ENCODE measurements at regions not wholly inside any gene's neighbourhood (a gene's known extent, or its start where the extent isn't known, plus 50 kb on each side); places are given as distances from the start of the nearest gene placed in this dataset.

GRCh38 chr1:58244872-58245271 lies 301.7 kb downstream of the OMA1 start:
- TF ChIP-seq CTCF (IDR thresholded peaks at IDR 0.05; ENCODE audit: low read depth, low read length), result no peak
- Histone ChIP-seq H3K27me3 (ENCODE audit: insufficient read depth, low read depth, severe bottlenecking) (no peaks in the 10 kb centered on the region), H3K4me3 (ENCODE audit: low read depth, low read length) (no peak overlapping the region), H3K27ac (no peak overlapping the region), H3K9me3 (ENCODE audit: severe bottlenecking) (no peaks in the 10 kb centered on the region), H3K36me3 (no peaks in the 10 kb centered on the region)
- DNase-seq, result no peak

GRCh38 chr1:58238846-58239245 lies 307.7 kb downstream of the OMA1 start:
- H3K27ac ChIP-seq, result no peak overlapping the region
- no peaks in the 10 kb centered on the region for H3K27me3 ChIP-seq (ENCODE audit: insufficient read depth, low read depth, severe bottlenecking)
- H3K9me3 ChIP-seq (ENCODE audit: severe bottlenecking), result no peaks in the 10 kb centered on the region
- no peaks in the 10 kb centered on the region for H3K36me3 ChIP-seq
- DNase-seq, result peak; percentile 53
- TF ChIP-seq CTCF (IDR thresholded peaks at IDR 0.05; ENCODE audit: low read depth, low read length), result no peak
- H3K4me3 ChIP-seq (ENCODE audit: low read depth, low read length), result no peak overlapping the region

- no peak for DNase-seq
- H3K27ac ChIP-seq, result no peak overlapping the region
- TF ChIP-seq CTCF (IDR thresholded peaks at IDR 0.05; ENCODE audit: low read depth, low read length), result no peak
- H3K9me3 ChIP-seq (ENCODE audit: severe bottlenecking), result no peaks in the 10 kb centered on the region
- no peaks in the 10 kb centered on the region for H3K36me3 ChIP-seq
- no peaks in the 10 kb centered on the region for H3K27me3 ChIP-seq (ENCODE audit: insufficient read depth, low read depth, severe bottlenecking)
- H3K4me3 ChIP-seq (ENCODE audit: low read depth, low read length), result no peak overlapping the region
Measured at GRCh38 chr1:58233729-58234128, 312.8 kb downstream of the OMA1 start.

GRCh38 chr1:58231204-58231603 lies 315.3 kb downstream of the OMA1 start:
- Histone ChIP-seq H3K27ac (no peak overlapping the region), H3K27me3 (ENCODE audit: insufficient read depth, low read depth, severe bottlenecking) (no peaks in the 10 kb centered on the region), H3K9me3 (ENCODE audit: severe bottlenecking) (no peaks in the 10 kb centered on the region), H3K36me3 (no peaks in the 10 kb centered on the region), H3K4me3 (ENCODE audit: low read depth, low read length) (no peak overlapping the region)
- TF ChIP-seq CTCF (IDR thresholded peaks at IDR 0.05; ENCODE audit: low read depth, low read length), result no peak
- DNase-seq, result no peak

GRCh38 chr1:58227604-58228003 lies 318.9 kb downstream of the OMA1 start:
- no peak for TF ChIP-seq CTCF (IDR thresholded peaks at IDR 0.05; ENCODE audit: low read depth, low read length)
- Histone ChIP-seq H3K27me3 (ENCODE audit: insufficient read depth, low read depth, severe bottlenecking) (no peaks in the 10 kb centered on the region), H3K27ac (no peak overlapping the region), H3K9me3 (ENCODE audit: severe bottlenecking) (no peaks in the 10 kb centered on the region), H3K4me3 (ENCODE audit: low read depth, low read length) (no peak overlapping the region), H3K36me3 (no peaks in the 10 kb centered on the region)
- no peak for DNase-seq

GRCh38 chr1:58223522-58223921 lies 323.0 kb downstream of the OMA1 start:
- H3K4me3 ChIP-seq (ENCODE audit: low read depth, low read length), result no peak overlapping the region
- H3K27me3 ChIP-seq (ENCODE audit: insufficient read depth, low read depth, severe bottlenecking), result no peaks in the 10 kb centered on the region
- no peak for TF ChIP-seq CTCF (IDR thresholded peaks at IDR 0.05; ENCODE audit: low read depth, low read length)
- H3K27ac ChIP-seq, result no peak overlapping the region
- no peaks in the 10 kb centered on the region for H3K9me3 ChIP-seq (ENCODE audit: severe bottlenecking)
- DNase-seq, result no peak
- H3K36me3 ChIP-seq, result no peaks in the 10 kb centered on the region
